GM10266 (cell line): ENCODE measurements at regions not wholly inside any gene's neighbourhood (a gene's known extent, or its start where the extent isn't known, plus 50 kb on each side); places are given as distances from the start of the nearest gene placed in this dataset.

Source experiments
- DNase-seq: peaks from one replicate; pipeline ENCODE4 v3.0.0; 2012; ENCODE audit errors: extremely low spot score
- TF ChIP-seq, protein P1 (sequence below): IDR thresholded peaks from 2 replicates; pipeline ENCODE4 v1.5.1; 2012; ENCODE audit warnings: mild to moderate bottlenecking, low read depth; ENCODE audit not compliant: control insufficient read depth, insufficient read depth; ENCODE audit errors: missing control alignments

DNA sequence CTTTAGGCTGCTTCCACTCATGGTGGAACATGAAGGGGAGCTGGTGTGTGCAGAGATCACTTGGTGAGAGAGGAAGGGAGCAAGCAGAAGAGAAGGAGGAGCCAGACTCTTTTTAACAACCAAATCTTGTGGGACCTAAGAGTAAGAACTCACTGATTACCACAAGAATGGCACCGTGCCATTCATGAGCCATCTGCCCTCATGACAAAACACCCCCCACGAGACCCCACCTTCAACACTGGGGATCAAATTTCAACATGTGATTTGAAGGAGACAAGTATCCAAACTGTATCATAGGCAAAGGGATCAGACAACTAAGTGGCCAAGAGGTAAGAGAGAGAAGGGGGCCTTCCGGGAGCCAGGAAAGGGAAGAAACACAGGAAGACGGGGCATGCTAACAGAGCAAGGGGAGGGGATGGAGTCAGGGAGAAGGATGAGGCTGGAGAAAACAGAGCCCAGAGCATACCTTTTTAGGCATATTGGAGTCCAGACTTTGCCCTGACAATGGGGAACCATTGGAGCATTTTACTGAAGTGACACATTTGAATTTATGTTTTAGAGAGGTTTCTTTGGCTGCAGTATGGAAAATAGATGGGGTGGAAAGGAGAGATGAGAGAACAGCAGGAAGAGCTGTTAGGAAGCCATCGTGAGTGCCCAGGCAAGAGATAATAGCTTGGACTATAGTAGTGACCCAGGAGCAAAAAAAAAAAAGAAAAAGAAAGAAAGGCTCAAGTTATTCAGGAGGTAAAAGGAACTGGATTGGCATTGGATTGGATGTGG lies 204.4 kb upstream of the NUDT4 start:
- TF ChIP-seq, protein P1, sequence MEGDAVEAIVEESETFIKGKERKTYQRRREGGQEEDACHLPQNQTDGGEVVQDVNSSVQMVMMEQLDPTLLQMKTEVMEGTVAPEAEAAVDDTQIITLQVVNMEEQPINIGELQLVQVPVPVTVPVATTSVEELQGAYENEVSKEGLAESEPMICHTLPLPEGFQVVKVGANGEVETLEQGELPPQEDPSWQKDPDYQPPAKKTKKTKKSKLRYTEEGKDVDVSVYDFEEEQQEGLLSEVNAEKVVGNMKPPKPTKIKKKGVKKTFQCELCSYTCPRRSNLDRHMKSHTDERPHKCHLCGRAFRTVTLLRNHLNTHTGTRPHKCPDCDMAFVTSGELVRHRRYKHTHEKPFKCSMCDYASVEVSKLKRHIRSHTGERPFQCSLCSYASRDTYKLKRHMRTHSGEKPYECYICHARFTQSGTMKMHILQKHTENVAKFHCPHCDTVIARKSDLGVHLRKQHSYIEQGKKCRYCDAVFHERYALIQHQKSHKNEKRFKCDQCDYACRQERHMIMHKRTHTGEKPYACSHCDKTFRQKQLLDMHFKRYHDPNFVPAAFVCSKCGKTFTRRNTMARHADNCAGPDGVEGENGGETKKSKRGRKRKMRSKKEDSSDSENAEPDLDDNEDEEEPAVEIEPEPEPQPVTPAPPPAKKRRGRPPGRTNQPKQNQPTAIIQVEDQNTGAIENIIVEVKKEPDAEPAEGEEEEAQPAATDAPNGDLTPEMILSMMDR = no peak
- no peak for DNase-seq

DNA sequence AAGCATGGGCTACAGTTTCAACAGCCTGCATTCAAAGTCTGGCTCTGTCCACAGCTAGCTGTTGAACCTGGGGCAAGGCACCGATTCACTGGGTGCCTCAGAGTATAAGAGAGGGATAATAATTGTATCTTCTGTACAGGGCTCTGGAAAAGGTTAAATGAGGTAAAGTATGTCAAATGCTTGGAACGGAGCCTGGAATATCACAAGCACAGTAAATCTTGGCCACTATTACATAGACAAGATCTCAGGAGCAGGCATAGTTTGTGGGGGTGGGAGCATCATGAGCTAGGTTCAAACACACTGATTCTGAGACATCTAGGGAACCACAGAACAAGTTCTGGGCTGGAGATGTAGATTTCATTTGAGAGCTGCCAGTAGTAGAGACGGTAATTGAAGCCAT lies 203.7 kb upstream of the NUDT4 start:
- DNase-seq = no peak
- TF ChIP-seq, protein P1 = no peak

DNA sequence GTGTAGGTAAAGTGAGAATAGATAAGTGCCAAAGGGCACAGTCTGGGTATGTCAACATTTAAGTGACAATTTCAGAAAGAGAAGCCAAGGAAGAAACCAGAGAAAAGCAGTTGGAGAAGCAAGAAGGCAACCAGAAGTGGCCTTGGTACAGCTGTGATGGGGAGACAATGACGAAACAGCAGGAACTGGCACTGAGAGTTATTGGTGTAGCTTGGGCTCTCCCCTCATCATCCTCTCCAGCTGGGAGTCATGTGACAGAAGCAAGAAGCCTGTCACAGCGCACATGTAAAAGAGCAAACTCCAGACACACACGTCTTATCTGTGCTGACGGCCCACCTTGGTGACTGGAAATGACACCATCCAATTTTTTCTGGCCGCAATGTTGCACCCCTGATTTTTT lies 203.3 kb upstream of the NUDT4 start:
- no peak for DNase-seq
- TF ChIP-seq, protein P1 = no peak

DNA sequence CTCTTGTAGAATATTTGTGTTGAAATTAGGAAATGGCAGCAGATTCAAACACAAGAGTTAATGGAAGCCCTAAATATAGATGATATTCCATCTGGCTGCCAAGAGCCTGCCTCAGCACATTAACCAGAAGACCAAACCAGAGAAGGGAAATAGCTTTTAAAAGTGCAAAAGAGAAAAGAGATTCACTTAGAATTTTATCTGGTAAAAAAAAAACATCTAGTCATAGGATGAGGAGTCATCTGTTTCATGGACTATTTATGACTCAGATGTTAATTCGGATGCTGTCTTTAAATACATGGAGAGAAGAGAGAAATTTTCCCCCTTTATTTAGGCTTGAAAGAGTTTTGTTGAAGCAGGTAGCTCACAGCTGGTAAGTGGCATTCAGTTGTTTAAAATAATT lies 201.6 kb upstream of the NUDT4 start:
- no peak for DNase-seq
- TF ChIP-seq, protein P1 = no peak

DNA sequence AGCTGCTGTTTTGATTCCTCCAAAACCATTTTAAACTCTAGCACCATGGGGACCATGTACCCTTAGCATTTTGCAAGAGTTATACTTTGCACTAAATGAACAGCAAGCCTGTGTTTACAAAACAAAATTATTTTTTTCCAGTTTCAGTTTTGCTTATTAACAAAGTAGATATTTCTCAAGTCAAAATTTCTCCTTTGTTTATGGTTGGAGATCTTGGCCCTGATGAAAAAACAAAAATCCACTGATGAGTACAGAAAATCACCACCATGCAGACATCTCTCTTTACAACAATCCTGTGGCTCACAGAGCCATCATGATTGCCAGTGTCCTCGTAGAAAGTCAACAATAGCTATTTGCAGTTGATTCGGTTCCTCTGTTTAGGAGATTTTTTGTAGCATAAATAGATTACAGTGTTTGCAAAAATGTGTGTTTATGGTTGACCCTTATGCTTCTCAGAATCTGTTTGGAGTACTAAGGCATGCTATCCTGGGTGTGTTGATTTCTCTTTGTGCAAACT lies 201.1 kb upstream of the NUDT4 start:
- TF ChIP-seq, protein P1 = no peak
- DNase-seq = no peak

DNA sequence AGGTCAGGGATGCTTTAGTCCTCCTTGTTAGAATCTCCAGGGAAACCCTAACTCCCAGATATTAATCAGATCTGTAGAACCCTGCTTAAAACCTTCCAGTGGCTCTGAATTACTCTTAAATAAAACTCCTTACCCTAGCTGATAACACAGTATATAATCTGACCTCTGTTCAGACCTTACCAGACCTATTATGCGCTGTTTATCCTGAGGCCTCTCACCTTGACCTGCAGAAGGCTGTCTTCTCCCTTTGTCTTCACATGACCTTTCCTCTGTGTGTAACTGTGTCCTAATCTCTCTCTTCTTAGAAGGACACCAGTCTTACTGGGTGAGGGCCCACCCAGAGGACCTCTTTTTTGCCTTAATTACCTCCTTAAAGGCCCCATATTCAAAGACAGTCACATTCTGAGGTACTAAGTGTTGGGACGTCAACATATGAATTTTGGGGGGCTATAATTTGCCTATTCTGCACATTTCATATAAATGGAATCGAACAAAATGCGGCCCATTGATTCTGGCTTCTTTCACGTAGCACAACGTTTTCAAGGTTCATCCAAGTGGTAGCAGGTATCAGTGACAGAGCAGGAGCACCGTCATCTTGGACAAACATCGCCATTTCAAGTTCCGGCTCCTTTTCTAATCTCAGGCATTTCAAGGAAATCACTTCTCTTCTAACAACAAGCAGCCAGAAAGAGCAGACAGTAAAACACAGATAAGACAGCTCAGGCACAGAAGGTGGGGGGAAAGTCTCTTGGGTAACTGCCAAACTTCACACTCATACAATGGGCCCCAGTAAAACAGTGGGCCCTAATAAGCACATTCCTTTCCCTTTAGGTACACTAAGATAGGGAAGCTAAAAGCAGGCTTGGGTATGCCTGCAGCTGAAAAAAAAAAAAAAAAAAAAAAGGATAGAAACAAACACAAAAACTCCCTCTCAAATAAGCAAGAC lies 200.2 kb upstream of the NUDT4 start:
- no peak for DNase-seq
- TF ChIP-seq, protein P1 = no peak
